OCI-LY1 (cell line): ENCODE measurements at regions not wholly inside any gene's neighbourhood (a gene's known extent, or its start where the extent isn't known, plus 50 kb on each side); places are given as distances from the start of the nearest gene placed in this dataset.
"Not testable (repeated sequence)": the region's sequence is repeated elsewhere in the genome, so short reads cannot be mapped to it uniquely, and the experiment has no call there.

Source experiments
- H2AFZ ChIP-seq: fragments of 200-600 bp; sonication (generic), shearing (Covaris generic); 2 replicates; pipeline ENCODE4 v1.6.0; 2014; ENCODE audit warnings: antibody characterized with exemption, mild to moderate bottlenecking, low read length
- H3F3A ChIP-seq: fragments of 200-600 bp; sonication (generic), shearing (Covaris generic); 2 replicates; pipeline ENCODE4 v1.6.0; 2014; ENCODE audit warnings: mild to moderate bottlenecking, antibody characterized with exemption, low read length, moderate library complexity; ENCODE audit not compliant: insufficient read depth
- H3K27ac ChIP-seq: fragments of 200-600 bp; sonication (generic); 2 replicates; pipeline ENCODE4 v1.5.1; 2014; ENCODE audit warnings: low read length, mixed run types, mild to moderate bottlenecking, low read depth; ENCODE audit not compliant: poor library complexity, severe bottlenecking
- H3K27me3 ChIP-seq: fragments of 200-600 bp; sonication (generic); 2 replicates; pipeline ENCODE4 v1.6.0; 2014; ENCODE audit warnings: antibody characterized with exemption, mild to moderate bottlenecking, low read length, moderate library complexity; ENCODE audit not compliant: insufficient read depth
- H3K36me3 ChIP-seq: fragments of 200-600 bp; sonication (generic); 2 replicates; pipeline ENCODE4 v1.6.1; 2014; ENCODE audit warnings: mild to moderate bottlenecking, antibody characterized with exemption, low read length, moderate library complexity, mixed read lengths; ENCODE audit not compliant: insufficient read depth
- H3K4me1 ChIP-seq: fragments of 200-600 bp; sonication (generic); 2 replicates; pipeline ENCODE4 v1.5.1; 2014; ENCODE audit warnings: mild to moderate bottlenecking, low read length, moderate library complexity; ENCODE audit not compliant: insufficient read depth, severe bottlenecking
- H3K4me2 ChIP-seq: fragments of 200-600 bp; sonication (generic), shearing (Covaris generic); 2 replicates; pipeline ENCODE4 v1.6.1; 2014; ENCODE audit warnings: low read length
- H3K4me3 ChIP-seq: fragments of 200-600 bp; sonication (generic); 2 replicates; pipeline ENCODE4 v1.5.1; 2014; ENCODE audit warnings: low read length, low read depth, mild to moderate bottlenecking, mixed read lengths; ENCODE audit not compliant: poor library complexity, severe bottlenecking
- H3K79me2 ChIP-seq: fragments of 200-600 bp; shearing (Covaris generic); 2 replicates; pipeline ENCODE4 v1.6.1; 2016; ENCODE audit warnings: mixed run types, low read length, mixed read lengths; ENCODE audit not compliant: insufficient read depth
- H3K9ac ChIP-seq: fragments of 200-600 bp; sonication (generic), shearing (Covaris generic); 2 replicates; pipeline ENCODE4 v1.6.1; 2014; ENCODE audit warnings: mild to moderate bottlenecking, low read length, mixed read lengths
- H3K9me2 ChIP-seq: fragments of 200-600 bp; sonication (generic), shearing (Covaris generic); 2 replicates; pipeline ENCODE4 v1.6.1; 2014; ENCODE audit warnings: low read depth, mild to moderate bottlenecking, low read length, mixed read lengths
- H3K9me3 ChIP-seq: fragments of 200-600 bp; shearing (Covaris generic); 2 replicates; pipeline ENCODE4 v1.6.1; 2014; ENCODE audit warnings: low read length, mixed read lengths
- H4K20me1 ChIP-seq: fragments of 200-600 bp; sonication (generic), shearing (Covaris generic); 2 replicates; pipeline ENCODE4 v1.6.0; 2016; ENCODE audit warnings: mild to moderate bottlenecking, low read length; ENCODE audit not compliant: insufficient read depth
- EZH2 ChIP-seq: fragments of 200-600 bp; sonication (generic), shearing (Covaris generic); IDR thresholded peaks from 2 replicates; pipeline ENCODE4 v1.8.0; 2017; ENCODE audit warnings: borderline replicate concordance, mixed run types, mild to moderate bottlenecking, antibody characterized with exemption, low read length, moderate library complexity, mixed read lengths
- TF ChIP-seq, protein P1 (sequence below): fragments of 200-600 bp; sonication (generic), shearing (Covaris generic); IDR thresholded peaks from 2 replicates; pipeline ENCODE4 v1.5.1; 2017; ENCODE audit warnings: mild to moderate bottlenecking, antibody characterized with exemption, low read length, moderate library complexity, mixed read lengths

DNA sequence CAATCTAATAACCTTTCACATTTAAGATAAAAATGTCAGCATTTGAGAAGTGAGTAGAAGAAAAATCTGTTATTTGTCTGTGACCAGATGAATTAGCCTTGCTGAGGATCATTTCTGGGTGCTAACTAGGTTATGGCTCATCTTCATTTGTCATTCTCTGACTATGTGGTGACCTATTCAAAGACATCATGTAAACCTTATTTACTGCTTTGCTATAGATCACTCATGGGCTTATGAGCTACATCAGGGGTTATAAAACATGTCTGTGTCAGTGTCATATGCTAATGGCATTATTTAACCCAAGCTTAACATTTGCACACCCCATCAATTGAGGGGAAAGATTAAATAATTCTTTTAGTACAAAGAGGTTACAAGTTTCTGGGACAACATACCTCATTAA lies 555.5 kb upstream of the CYLC2 start:
- no peak overlapping the region for H3K27ac ChIP-seq
- no peak overlapping the region for H3K4me3 ChIP-seq
- no peaks in the 10 kb centered on the region for H3K36me3 ChIP-seq
- no peak overlapping the region for H2AFZ ChIP-seq
- H3K4me2 ChIP-seq, result no peak overlapping the region
- TF ChIP-seq EZH2, result no peak
- no peaks in the 10 kb centered on the region for H3F3A ChIP-seq
- H3K9me3 ChIP-seq, result no peaks in the 10 kb centered on the region
- H3K9me2 ChIP-seq, result no peaks in the 10 kb centered on the region
- no peaks in the 10 kb centered on the region for H3K79me2 ChIP-seq
- H3K27me3 ChIP-seq, result no peaks in the 10 kb centered on the region
- no peak overlapping the region for H3K9ac ChIP-seq
- H4K20me1 ChIP-seq, result no peaks in the 10 kb centered on the region
- H3K4me1 ChIP-seq, result no peaks in the 10 kb centered on the region

GRCh38 chr9:102436599-102436998 lies 558.5 kb upstream of the CYLC2 start:
- H3K9ac ChIP-seq, H4K20me1 ChIP-seq, H3K27me3 ChIP-seq, H2AFZ ChIP-seq, H3K4me1 ChIP-seq, H3K9me2 ChIP-seq, H3K4me2 ChIP-seq, H3K9me3 ChIP-seq, H3K36me3 ChIP-seq, H3F3A ChIP-seq, H3K79me2 ChIP-seq, H3K27ac ChIP-seq, H3K4me3 ChIP-seq: not testable (repeated sequence)

- no peak overlapping the region for H2AFZ ChIP-seq
- no peaks in the 10 kb centered on the region for H3K27me3 ChIP-seq
- H3K9me2 ChIP-seq, result no peaks in the 10 kb centered on the region
- no peaks in the 10 kb centered on the region for H3K36me3 ChIP-seq
- H3K9ac ChIP-seq, result no peak overlapping the region
- no peaks in the 10 kb centered on the region for H3F3A ChIP-seq
- H3K4me1 ChIP-seq, result no peaks in the 10 kb centered on the region
- no peaks in the 10 kb centered on the region for H3K79me2 ChIP-seq
- TF ChIP-seq, protein P1, sequence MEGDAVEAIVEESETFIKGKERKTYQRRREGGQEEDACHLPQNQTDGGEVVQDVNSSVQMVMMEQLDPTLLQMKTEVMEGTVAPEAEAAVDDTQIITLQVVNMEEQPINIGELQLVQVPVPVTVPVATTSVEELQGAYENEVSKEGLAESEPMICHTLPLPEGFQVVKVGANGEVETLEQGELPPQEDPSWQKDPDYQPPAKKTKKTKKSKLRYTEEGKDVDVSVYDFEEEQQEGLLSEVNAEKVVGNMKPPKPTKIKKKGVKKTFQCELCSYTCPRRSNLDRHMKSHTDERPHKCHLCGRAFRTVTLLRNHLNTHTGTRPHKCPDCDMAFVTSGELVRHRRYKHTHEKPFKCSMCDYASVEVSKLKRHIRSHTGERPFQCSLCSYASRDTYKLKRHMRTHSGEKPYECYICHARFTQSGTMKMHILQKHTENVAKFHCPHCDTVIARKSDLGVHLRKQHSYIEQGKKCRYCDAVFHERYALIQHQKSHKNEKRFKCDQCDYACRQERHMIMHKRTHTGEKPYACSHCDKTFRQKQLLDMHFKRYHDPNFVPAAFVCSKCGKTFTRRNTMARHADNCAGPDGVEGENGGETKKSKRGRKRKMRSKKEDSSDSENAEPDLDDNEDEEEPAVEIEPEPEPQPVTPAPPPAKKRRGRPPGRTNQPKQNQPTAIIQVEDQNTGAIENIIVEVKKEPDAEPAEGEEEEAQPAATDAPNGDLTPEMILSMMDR, result no peak
- TF ChIP-seq EZH2, result no peak
- no peak overlapping the region for H3K27ac ChIP-seq
- H3K9me3 ChIP-seq, result no peaks in the 10 kb centered on the region
- no peak overlapping the region for H3K4me3 ChIP-seq
- H3K4me2 ChIP-seq, result no peak overlapping the region
- no peaks in the 10 kb centered on the region for H4K20me1 ChIP-seq
These were observed 559.7 kb upstream of the CYLC2 start for GRCh38 chr9:102435427-102435826.

DNA sequence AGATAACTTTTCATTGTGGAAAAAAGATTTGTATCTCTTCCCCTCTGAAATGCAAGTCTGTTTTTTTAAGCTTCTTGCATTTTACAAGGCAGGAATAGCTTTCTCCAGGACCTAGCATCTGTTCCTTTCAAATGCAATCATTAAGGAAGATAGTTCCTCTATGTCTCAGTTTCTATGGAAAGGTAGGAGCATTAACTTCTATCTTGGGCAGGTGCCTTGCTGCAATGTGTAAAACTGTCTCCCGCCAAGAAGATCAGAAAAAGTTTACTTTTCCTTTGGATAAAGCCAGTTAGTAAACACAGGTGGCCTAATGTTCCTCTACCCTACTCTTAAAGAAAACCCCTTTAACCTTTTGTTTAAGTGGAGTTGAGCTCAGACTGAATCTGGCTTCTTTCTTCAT lies 560.6 kb upstream of the CYLC2 start:
- Histone ChIP-seq H3K79me2 (no peaks in the 10 kb centered on the region), H3K27ac (no peak overlapping the region), H2AFZ (no peak overlapping the region), H4K20me1 (no peaks in the 10 kb centered on the region), H3K27me3 (no peaks in the 10 kb centered on the region), H3K36me3 (no peaks in the 10 kb centered on the region), H3F3A (no peaks in the 10 kb centered on the region), H3K9ac (no peak overlapping the region), H3K4me2 (no peak overlapping the region), H3K4me1 (no peaks in the 10 kb centered on the region), H3K4me3 (no peak overlapping the region), H3K9me3 (no peaks in the 10 kb centered on the region), H3K9me2 (no peaks in the 10 kb centered on the region)
- no peak for TF ChIP-seq EZH2
- TF ChIP-seq, protein P1, result no peak
